GM12891 (cell line): ENCODE measurements at regions not wholly inside any gene's neighbourhood (a gene's known extent, or its start where the extent isn't known, plus 50 kb on each side); places are given as distances from the start of the nearest gene placed in this dataset.

Experiments
- PAX5 ChIP-seq: IDR thresholded peaks from 2 replicates; pipeline ENCODE4 v1.6.1; 2011; ENCODE audit warnings: low read length, moderate library complexity, mild to moderate bottlenecking; ENCODE audit not compliant: insufficient read depth, severe bottlenecking
- POLR2A ChIP-seq: IDR thresholded peaks from 2 replicates; pipeline ENCODE4 v1.6.1; 2011; ENCODE audit warnings: low read depth, low read length, control low read depth
- POLR2AphosphoS5 ChIP-seq: IDR thresholded peaks from 2 replicates; pipeline ENCODE4 v1.6.1; 2011; ENCODE audit warnings: low read depth, low read length, control low read depth
- TAF1 ChIP-seq: IDR thresholded peaks from 2 replicates; pipeline ENCODE4 v1.6.1; 2011; ENCODE audit warnings: low read depth, low read length, control low read depth

DNA sequence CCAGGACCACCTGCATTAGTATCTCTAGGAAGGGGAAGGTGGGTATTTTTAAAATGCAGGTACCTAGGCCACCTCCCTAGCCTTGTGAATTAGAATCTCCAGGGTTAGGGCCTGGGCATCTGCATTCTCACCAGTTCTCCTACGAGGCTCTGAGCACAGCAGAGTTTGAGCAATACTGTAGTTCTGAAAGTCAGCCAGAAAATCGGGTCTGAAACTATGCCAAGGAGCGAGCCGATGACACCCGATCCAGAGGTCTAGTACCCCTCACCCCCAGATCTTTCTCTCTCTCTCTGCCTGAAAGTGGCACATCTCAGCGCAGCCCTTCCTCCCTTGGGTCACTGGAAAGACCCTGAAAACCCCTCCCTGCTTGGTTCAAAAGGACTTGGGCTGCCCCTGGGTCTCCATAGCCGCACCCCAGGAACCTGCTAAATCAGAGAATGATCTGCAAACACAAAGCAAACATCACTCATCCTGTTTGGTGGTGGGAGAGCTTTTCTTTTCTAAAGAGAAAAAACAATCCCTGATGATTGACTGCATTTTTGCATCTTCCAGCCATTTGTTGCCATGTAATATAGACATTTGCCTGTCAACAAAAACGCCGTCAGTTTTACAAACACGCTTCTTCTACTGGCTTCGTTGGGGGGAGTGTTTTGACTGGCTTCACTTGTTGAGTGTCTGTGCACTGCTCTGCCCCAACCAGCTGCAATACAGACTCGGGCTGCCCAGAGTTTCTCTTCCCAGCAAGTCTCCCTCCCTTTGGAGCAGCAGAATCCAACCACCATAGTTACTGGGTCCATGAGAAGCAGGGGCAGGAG lies 229.9 kb downstream of the MN1 start:
- TF ChIP-seq POLR2A (no peak), POLR2AphosphoS5 (no peak), TAF1 (no peak), PAX5 (no peak)
